Liver (tissue), 8 donors: ENCODE measurements at regions not wholly inside any gene's neighbourhood (a gene's known extent, or its start where the extent isn't known, plus 50 kb on each side); places are given as distances from the start of the nearest gene placed in this dataset.

ENCODE experiments used
- DNase-seq: peaks from one replicate; pipeline ENCODE4 v3.0.0-alpha.2; 2017; ENCODE audit warnings: low spot score
- H3K27ac ChIP-seq, 2 donors: one replicate each; pipeline ENCODE4 v1.7.0; 2013; ENCODE audit warnings: inconsistent platforms in 2 of 2, low read length in 2 of 2, control low read depth in 1 of 2, low read depth in 1 of 2, mild to moderate bottlenecking in 1 of 2
- H3K27me3 ChIP-seq, 4 donors: one replicate each; pipeline versions ENCODE4 v1.6.1 to v1.7.0; 2013; ENCODE audit warnings: low read length in 3 of 4, inconsistent platforms in 1 of 4, mild to moderate bottlenecking in 1 of 4, moderate library complexity in 1 of 4; ENCODE audit not compliant: control insufficient read depth in 4 of 4, insufficient read depth in 4 of 4
- H3K36me3 ChIP-seq, 4 donors: one replicate each; pipeline versions ENCODE4 v1.6.1 to v1.7.0; 2013; ENCODE audit warnings: low read length in 3 of 4, mild to moderate bottlenecking in 3 of 4, low read depth in 1 of 4, moderate library complexity in 1 of 4; ENCODE audit not compliant: control insufficient read depth in 4 of 4, insufficient read depth in 3 of 4
- H3K4me1 ChIP-seq, 4 donors: one replicate each; pipeline versions ENCODE4 v1.6.1 to v1.7.0; 2013; ENCODE audit warnings: low read length in 3 of 4, mild to moderate bottlenecking in 3 of 4, moderate library complexity in 1 of 4; ENCODE audit not compliant: control insufficient read depth in 4 of 4, insufficient read depth in 4 of 4
- H3K4me3 ChIP-seq, 3 donors: one replicate each; pipeline versions ENCODE4 v1.6.1 to v1.7.0; 2013; ENCODE audit warnings: low read length in 3 of 3, control low read depth in 1 of 3, low read depth in 1 of 3, mild to moderate bottlenecking in 1 of 3
- H3K9ac ChIP-seq, 2 donors: one replicate each; pipeline ENCODE4 v1.7.0; 2013; ENCODE audit warnings: low read length in 2 of 2, mild to moderate bottlenecking in 2 of 2, moderate library complexity in 2 of 2, control low read depth in 1 of 2, low read depth in 1 of 2
- H3K9me3 ChIP-seq, 4 donors: one replicate each; pipeline versions ENCODE4 v1.6.1 to v1.7.0; 2013; ENCODE audit warnings: low read length in 3 of 4; ENCODE audit not compliant: control insufficient read depth in 4 of 4
- CTCF ChIP-seq: fragments of 150-350 bp; IDR thresholded peaks from 2 replicates; pipeline ENCODE4 v1.5.1; 2017; ENCODE audit warnings: improper control_type of control experiment, low read depth, low read length; ENCODE audit not compliant: missing input control
- EGR1 ChIP-seq, 2 donors: IDR thresholded peaks; 2 replicates each; pipeline ENCODE4 v1.6.1; 2016 to 2018; ENCODE audit warnings: antibody characterized with exemption in 2 of 2, low read depth in 2 of 2
- FOXA1 ChIP-seq: IDR thresholded peaks from 2 replicates; pipeline ENCODE4 v1.6.1; 2016; ENCODE audit warnings: antibody characterized with exemption
- HNF4A ChIP-seq, 2 donors: conservative IDR thresholded peaks; 2 replicates each; pipeline ENCODE4 v1.6.1; 2016; ENCODE audit warnings: antibody characterized with exemption in 2 of 2, mild to moderate bottlenecking in 2 of 2
- HNF4G ChIP-seq: IDR thresholded peaks from 2 replicates; pipeline ENCODE4 v1.6.1; 2016; ENCODE audit warnings: antibody characterized with exemption
- NR2F2 ChIP-seq: IDR thresholded peaks from 2 replicates; pipeline ENCODE4 v1.6.1; 2016; ENCODE audit warnings: antibody characterized with exemption
- RAD21 ChIP-seq, 2 donors: IDR thresholded peaks; 2 replicates each; pipeline ENCODE4 v1.6.1; 2016; ENCODE audit warnings: antibody characterized with exemption in 2 of 2, mild to moderate bottlenecking in 2 of 2
- SP1 ChIP-seq: IDR thresholded peaks from 2 replicates; pipeline ENCODE4 v1.6.1; 2018; ENCODE audit warnings: antibody characterized with exemption, mild to moderate bottlenecking
- TAF1 ChIP-seq: conservative IDR thresholded peaks from 2 replicates; pipeline ENCODE4 v1.6.1; 2016; ENCODE audit warnings: antibody characterized with exemption, mild to moderate bottlenecking
- ZBTB33 ChIP-seq: IDR thresholded peaks from 2 replicates; pipeline ENCODE4 v1.6.1; 2016; ENCODE audit warnings: antibody characterized with exemption
- WGBS: extraction: QIAGEN DNeasy Blood & Tissue Kit; methylation state at CpG from one replicate; pipeline ENCODE4 v1.1.7; 2013; 5-methylcytosine and 5-hydroxymethylcytosine counted together
- donor health status: healthy.
- donor health status: healthy.
- donor health status: healthy.
- donor health status: healthy.
- donor health status: healthy.

- 74% methylated on average over 5 of the region's 5 CpGs for WGBS
- peaks cover 3 to 7% (median 5%) of the 10 kb centered on the region in 4 donors for H3K9me3 ChIP-seq
- H3K4me1 ChIP-seq, result no peaks in the 10 kb centered on the region
- H3K27me3 ChIP-seq, result peaks cover 0 to 8% (median 0%) of the 10 kb centered on the region in 4 donors
- DNase-seq, result no peak
- no peak overlapping the region for H3K27ac ChIP-seq
- no peak for TF ChIP-seq ZBTB33
- no peak for TF ChIP-seq SP1
- TF ChIP-seq EGR1 (IDR thresholded peaks at IDR 0.05; ENCODE audit: low read depth in 2 of 2), result no peak
- TF ChIP-seq HNF4A (conservative IDR thresholded peaks at IDR 0.05), result no peak
- no peak for TF ChIP-seq RAD21 (IDR thresholded peaks at IDR 0.05)
- H3K4me3 ChIP-seq, result no peak overlapping the region
- no peaks in the 10 kb centered on the region for H3K36me3 ChIP-seq
- no peak overlapping the region for H3K9ac ChIP-seq
Observed at GRCh38 chr20:48227381-48227780, 442.1 kb upstream of the SULF2 start.

GRCh38 chr20:48226642-48227041 lies 441.4 kb upstream of the SULF2 start:
- Histone ChIP-seq H3K27me3 (peaks cover 0 to 8% (median 0%) of the 10 kb centered on the region in 4 donors), H3K36me3 (no peaks in the 10 kb centered on the region), H3K9ac (no peak overlapping the region), H3K9me3 (peaks cover 2 to 7% (median 4%) of the 10 kb centered on the region in 4 donors), H3K27ac (no peak overlapping the region), H3K4me1 (no peaks in the 10 kb centered on the region), H3K4me3 (no peak overlapping the region)
- DNase-seq, result no peak
- no peak for TF ChIP-seq EGR1 (IDR thresholded peaks at IDR 0.05; ENCODE audit: low read depth in 2 of 2)
- TF ChIP-seq NR2F2, result no peak
- 95% methylated on average over 5 of the region's 5 CpGs for WGBS

GRCh38 chr20:48224533-48225050 lies 439.3 kb upstream of the SULF2 start:
- no peak for DNase-seq
- Histone ChIP-seq H3K27ac (no peak overlapping the region), H3K9ac (no peak overlapping the region), H3K4me1 (no peaks in the 10 kb centered on the region), H3K27me3 (peaks cover 0 to 8% (median 0%) of the 10 kb centered on the region in 4 donors), H3K4me3 (no peak overlapping the region), H3K9me3 (no peaks in the 10 kb centered on the region), H3K36me3 (no peaks in the 10 kb centered on the region)
- WGBS, result 64% methylated on average over 6 of the region's 6 CpGs
- TF ChIP-seq SP1, result no peak

GRCh38 chr20:48223715-48224114 lies 438.4 kb upstream of the SULF2 start:
- H3K27me3 ChIP-seq, result peaks cover 0 to 8% (median 0%) of the 10 kb centered on the region in 4 donors
- no peak for TF ChIP-seq EGR1 (IDR thresholded peaks at IDR 0.05; ENCODE audit: low read depth in 2 of 2)
- TF ChIP-seq RAD21 (IDR thresholded peaks at IDR 0.05), result no peak
- TF ChIP-seq CTCF, result no peak
- no peak for TF ChIP-seq NR2F2
- TF ChIP-seq TAF1, result no peak
- no peak for TF ChIP-seq HNF4G
- no peak for TF ChIP-seq ZBTB33
- no peak for TF ChIP-seq FOXA1
- no peaks in the 10 kb centered on the region for H3K4me1 ChIP-seq
- DNase-seq, result no peak
- H3K9ac ChIP-seq, result no peak overlapping the region
- H3K4me3 ChIP-seq, result no peak overlapping the region
- H3K27ac ChIP-seq, result no peak overlapping the region
- no peaks in the 10 kb centered on the region for H3K9me3 ChIP-seq
- WGBS, result 91% methylated on average over 14 of the region's 14 CpGs
- H3K36me3 ChIP-seq, result no peaks in the 10 kb centered on the region
